RPMI8226 (cell line): ENCODE measurements at regions not wholly inside any gene's neighbourhood (a gene's known extent, or its start where the extent isn't known, plus 50 kb on each side); places are given as distances from the start of the nearest gene placed in this dataset.
A peak's percentile ranks its signal among the peaks of the same experiment; 100 is the strongest.

Source experiments
- DNase-seq: peaks from one replicate; pipeline ENCODE4 v3.0.0-alpha.2; 2015

- peak; percentile 57 for DNase-seq
These were observed 525.1 kb downstream of the PDCD6IP start for GRCh38 chr3:34323517-34323916.

- DNase-seq, result no peak
These were observed 548.2 kb downstream of the PDCD6IP start for GRCh38 chr3:34346656-34347055.

DNA sequence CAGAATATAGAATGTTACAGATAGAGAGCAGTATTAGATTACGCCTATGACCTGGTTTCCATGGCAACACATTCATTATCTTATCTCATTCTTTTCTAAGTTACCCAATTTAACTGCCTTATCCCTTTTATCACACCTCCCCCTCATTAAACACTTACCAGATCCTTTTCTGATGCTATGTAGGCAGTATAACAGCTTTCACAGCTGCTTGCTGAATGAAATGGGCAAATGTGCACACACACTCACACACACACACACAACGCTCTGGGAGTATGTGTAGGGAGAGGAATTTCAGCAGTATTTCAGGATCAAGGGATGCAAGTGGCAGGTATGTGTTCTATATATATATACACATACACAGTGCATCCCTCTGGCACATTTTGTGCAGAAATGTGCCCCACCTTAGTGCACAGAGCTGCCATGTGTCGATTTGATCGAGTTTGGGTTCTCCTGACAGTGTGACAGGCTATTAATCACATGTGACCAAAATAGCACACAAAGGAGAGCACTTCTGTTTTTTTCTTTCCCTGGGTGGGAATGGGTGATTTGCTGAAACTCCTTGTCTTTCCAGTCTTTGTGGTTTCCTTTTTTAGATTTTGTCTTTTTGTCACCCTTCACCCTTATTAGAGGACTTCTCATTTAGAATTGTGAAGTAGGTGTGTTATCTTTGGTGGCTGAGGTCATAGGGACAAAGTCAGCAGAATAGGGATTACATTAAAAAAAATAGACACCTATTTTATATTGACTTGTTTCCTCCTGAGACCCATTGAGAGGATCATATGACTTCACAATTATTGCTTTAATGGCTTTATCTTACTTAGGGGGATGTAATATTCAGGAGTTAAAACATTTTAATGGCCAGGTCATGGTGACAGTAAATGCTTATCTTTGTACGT, 553.7 kb downstream of the PDCD6IP start:
- no peak for DNase-seq

- no peak for DNase-seq
These were observed 554.4 kb downstream of the PDCD6IP start for GRCh38 chr3:34352778-34353331.

- DNase-seq, result no peak
These were observed 559.0 kb downstream of the PDCD6IP start for GRCh38 chr3:34357461-34357860.

- DNase-seq, result no peak
These were observed 560.6 kb downstream of the PDCD6IP start for GRCh38 chr3:34359064-34359463.

GRCh38 chr3:34360713-34361112, 562.3 kb downstream of the PDCD6IP start:
- DNase-seq, result no peak

DNA sequence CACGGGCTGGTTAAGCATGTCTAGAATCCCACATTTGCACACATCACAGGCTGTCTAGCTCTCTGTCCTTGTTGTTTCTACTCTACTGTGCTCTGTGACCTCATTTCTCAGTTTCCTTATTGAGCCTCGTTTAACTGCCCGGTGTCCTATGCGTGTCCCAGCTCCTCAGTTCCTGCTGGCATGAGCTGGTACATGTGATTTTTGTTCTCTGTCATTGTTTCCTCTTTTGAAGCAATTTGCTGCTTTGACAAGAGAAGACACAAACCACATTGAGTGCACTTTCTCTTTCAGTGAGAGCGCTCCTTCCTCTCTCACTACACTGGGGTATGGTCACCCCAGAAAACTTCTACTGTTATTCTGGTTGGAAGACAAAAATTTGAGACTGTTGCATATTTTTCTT, 563.5 kb downstream of the PDCD6IP start:
- DNase-seq, result peak; percentile 26

- DNase-seq, result no peak
These were observed 564.5 kb downstream of the PDCD6IP start for GRCh38 chr3:34362910-34363309.

DNA sequence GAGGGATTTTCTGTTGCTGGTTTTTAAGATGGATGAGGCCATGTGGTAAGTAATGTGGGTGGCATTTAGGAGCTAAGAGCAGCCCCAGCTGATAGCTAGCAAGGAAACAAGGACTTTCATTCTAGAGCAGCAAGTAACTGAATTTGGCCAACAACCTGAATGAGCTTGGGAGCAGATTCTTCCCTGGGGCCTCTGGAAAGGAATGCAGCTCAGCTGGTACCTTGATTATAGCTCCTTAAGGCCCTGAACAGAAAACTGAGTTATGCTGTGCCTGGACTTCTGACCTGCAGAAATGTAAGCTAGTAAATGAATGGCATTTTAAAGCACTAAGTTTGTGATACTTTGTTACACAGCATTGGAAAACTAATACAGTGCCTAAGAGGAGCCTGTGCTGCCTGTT, 565.5 kb downstream of the PDCD6IP start:
- DNase-seq, result no peak

GRCh38 chr3:34364335-34364734, 565.9 kb downstream of the PDCD6IP start:
- no peak for DNase-seq

- no peak for DNase-seq
These were observed 566.8 kb downstream of the PDCD6IP start for GRCh38 chr3:34365231-34365630.

DNA sequence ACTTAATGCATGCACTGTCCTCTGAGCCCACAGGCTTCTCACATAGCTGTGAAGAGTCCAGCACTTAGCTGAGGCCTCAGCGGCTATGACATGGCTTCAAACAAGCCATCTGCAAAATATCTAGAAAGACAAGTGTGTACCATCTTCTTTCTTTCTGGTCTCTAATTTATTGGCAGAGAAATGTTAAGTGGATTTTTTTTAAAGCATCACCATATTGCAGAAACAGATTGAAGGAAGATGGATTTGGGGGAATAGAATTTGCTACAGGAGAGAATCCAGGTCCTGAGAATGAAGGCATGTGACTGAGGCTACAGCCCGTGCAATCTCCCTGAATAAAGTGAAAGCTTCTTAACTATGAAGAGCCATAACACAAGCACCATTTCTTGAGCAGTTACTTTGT, 567.3 kb downstream of the PDCD6IP start:
- no peak for DNase-seq

DNA sequence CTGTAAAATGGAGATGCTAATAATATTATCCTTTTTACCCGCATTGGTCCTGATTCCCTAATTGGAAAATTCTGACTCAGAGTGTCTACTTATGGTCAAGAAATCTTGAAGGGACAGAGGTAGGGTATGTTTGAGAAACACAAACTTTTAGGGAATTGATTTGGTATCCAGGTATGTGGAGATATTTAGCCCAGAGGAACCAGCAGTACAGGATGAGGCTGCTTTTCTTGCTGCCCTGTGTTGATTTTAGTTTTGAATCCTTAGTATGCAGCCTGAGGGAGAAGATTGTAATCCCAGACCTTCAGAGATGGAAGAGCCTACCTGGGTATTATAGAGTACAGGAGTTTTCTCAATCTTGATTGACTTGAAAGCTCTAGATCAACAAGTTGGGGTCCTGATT, 569.1 kb downstream of the PDCD6IP start:
- no peak for DNase-seq

GRCh38 chr3:34374521-34374920, 576.1 kb downstream of the PDCD6IP start:
- no peak for DNase-seq

DNA sequence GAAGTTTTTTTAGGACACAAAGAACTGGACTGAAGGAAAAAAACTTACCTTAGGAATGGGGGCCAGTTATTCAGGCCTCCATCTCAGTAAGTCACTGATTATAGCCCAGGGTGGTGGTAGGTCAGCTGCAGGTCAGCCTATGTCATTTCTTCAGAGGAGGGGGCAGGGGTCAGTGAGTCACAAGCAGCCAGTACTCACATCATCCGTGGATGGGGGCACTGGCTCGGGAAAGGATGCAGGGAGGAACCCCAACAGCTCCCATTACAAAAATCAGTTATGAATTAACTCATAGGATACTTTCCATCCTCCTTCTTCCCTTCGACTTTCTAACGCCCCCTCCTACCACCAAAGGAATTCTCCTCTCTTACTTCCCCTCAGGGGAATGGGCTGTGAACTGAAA, 578.3 kb downstream of the PDCD6IP start:
- no peak for DNase-seq

DNA sequence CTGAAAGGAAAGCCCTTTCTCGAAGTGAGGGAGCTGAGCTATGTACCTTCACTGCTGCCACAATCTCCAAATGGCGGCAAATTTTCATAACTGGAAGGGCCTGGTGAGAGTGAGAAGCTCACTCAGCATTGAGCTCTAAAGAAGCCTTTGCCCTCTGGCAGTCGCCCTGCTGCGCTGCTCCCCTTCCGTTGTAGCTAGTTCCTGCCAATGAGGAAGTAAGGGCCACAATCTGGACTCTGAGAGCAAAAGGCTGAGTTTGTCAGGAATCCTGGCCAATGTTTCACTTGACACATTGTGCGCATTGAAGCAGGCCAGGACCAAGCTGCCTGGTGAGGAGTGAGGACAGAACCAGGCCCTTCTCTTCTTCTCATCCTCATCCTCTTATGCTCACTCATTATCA, 579.5 kb downstream of the PDCD6IP start:
- no peak for DNase-seq

DNA sequence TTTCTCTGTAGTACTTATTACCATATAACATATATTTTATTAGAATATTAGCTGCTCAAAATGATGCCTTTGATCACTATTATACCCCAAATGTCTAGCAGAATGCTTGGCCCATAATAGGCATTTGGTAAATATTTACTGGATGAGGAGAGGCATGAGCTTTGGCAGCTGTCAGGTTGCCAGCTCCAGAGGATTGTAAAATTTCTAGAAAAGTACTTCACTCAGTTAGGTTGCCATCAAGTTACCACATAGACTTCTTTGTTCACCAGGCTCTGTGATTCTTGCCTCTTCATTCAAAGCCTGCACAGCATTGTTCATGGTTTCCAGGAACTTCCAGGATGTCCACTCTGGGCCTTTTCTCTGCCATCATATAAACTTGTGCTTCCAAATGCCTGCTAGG, 582.8 kb downstream of the PDCD6IP start:
- no peak for DNase-seq

DNA sequence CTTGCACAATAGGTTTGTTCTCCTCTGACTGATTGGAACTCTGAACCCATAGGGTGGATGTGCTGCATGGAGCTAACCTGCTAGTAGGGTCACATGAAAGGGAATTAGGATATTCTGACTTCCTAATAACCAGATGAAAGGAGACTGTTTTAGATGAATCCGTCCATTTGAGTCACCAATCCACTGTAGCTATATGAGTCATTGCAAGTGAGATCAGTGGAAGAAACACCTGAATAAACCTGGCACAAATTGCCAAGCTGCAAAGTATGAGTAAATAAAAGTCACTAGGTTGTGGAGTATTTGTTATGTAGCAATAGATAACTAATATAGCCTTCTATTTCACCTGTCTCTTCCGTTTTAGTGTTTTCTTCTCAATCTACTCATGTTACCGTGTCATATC, 584.4 kb downstream of the PDCD6IP start:
- no peak for DNase-seq

DNA sequence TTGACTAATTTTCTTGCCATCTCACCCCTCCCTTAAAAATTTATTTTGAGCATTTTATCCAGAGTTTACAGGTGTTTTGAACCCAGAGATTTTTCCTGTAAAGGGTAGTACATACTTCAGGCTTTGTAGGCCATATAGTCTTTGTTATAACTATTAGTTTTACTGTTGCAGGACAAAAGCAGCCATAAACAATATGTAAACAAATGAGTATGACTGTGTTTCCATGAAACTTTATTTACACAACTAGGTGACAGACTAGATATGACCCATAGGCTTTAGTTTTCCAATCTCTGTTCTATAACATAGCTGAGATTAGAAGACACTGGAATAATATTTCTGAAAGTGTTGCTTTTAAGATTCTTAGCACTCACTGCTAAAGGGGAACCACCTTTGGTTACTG, 587.9 kb downstream of the PDCD6IP start:
- DNase-seq, result no peak

DNA sequence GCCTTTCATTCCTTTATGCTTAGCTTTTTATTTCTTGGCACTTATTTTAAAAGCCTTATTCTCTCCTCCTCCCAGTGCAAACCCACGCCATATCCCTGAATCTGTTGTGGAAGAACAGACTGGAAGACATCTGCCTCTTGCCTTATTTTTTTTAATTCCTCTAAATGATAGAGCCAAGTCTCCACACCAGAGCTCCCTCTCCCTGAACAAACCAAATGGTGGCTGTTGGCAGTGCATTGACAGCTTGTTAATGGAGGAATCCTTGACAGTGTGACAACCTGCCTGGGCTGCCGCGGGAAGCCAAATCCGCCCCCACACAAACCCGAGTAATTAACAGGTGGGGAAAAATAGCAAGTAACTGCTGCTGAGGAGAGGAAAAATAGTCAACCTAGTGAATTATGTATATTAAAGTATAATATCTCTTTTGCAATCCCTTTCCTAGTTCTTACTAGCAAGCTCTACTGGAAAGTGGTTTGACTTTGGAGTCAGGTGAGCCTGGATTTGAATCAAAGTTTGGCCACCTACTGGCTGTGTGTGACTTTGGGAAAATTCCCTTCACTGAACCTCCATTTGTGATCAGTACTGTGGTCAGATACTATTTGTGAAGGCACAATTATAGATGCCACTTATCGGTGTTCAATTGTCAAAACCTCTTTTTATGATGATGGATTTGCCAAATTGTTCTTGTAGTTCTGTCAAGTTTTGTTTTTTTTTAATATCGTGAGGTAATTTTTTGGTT, 589.6 kb downstream of the PDCD6IP start:
- no peak for DNase-seq

DNA sequence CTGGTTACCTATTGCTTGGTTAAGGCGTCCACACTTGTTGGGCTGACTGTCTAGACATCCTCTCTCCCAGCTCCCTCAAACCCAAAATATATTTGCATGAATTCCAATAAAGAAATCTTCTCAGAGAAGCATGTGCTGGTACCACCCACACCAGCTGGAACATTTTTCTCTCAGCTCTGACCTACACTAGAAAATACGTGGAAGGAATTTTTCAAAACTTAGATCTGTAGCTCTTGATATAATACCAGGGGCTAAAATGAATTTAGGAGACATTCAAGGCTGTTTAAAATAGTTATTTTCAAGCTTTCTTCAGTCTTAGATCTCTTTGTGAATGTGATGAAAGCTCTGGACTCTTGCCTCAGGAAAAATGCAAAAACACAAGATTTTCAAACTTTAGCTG, 590.4 kb downstream of the PDCD6IP start:
- no peak for DNase-seq

DNA sequence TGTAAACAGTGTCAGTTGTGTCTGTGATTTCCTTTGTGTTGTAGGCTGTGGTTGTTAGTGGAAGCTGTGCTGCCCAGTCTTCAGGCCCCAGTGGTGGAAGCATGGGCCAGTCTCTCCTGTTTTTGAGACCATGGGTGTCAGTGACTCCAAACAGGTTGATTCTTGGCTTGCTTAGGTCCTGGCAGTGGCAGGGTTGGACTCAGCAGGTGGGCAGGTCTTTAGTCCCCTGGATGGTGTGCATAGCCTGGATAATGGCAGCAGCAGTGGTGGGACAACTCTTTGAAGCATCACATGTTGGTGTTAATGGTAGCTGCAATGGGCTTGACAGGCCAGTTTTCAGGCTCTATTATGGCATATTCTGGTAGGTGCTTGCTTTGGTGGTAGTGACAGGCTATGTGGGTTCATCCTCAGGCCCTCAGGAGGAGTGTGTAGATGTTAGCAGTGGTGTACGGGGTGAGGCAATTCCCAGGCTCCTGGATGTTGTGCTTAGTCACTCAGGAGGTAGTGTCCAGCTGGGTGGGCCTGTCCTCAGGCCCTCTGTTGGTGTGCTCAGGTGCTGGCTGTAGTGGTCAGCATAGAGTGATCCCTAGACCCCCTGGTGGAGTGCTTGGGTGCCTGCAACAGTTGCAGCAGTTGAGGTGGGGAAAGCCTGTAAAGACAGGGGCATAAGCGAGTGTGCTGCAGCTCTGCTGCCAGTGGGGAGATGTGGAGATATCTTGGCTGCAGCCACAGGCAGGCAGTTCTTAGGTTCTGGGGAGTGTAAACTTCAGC, 596.7 kb downstream of the PDCD6IP start:
- no peak for DNase-seq
